Cardiac septum (tissue), 1 donor: ENCODE measurements at regions not wholly inside any gene's neighbourhood (a gene's known extent, or its start where the extent isn't known, plus 50 kb on each side); places are given as distances from the start of the nearest gene placed in this dataset.

Experiments used
- DNase-seq: peaks from one replicate; pipeline ENCODE4 v3.0.0-alpha.2; 2020; ENCODE audit warnings: low spot score
- intact Hi-C: fragments of 100-400 bp; cut with DNase I; formaldehyde crosslinking; loops from one replicate; pipeline ENCODE4 v1.14.0; 2022
- donor health status: DM: no; HTN: no; CAD: no.

DNA sequence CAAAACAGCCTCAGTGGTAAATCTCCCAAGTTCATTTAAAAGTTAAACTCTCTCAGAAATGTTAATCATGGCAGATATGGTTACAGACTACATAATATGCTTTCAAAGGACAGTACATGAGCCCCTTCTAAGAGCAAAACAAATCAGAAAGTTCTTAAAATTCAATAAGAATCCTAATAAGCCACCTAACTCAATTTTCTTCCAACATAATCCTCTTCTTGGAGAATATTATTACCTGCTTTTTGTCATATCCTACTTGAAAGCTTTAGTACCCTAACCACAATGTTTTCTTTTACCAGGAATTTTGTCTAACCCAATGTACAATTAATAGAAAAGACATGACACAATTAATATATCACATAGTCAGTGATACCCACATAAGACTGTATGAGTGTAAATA, 236.5 kb upstream of the ATP2B1 start:
- DNase-seq: no peak
- intact Hi-C loops: no loop called here

GRCh38 chr12:89943463-89943862, 234.8 kb upstream of the ATP2B1 start:
- intact Hi-C loops: no loop called here

GRCh38 chr12:89941436-89941835, 232.8 kb upstream of the ATP2B1 start:
- DNase-seq: no peak
- intact Hi-C loops: no loop called here

More at GRCh38 chr12:89943463-89943862, 234.8 kb upstream of the ATP2B1 start:
- DNase-seq: no peak

DNA sequence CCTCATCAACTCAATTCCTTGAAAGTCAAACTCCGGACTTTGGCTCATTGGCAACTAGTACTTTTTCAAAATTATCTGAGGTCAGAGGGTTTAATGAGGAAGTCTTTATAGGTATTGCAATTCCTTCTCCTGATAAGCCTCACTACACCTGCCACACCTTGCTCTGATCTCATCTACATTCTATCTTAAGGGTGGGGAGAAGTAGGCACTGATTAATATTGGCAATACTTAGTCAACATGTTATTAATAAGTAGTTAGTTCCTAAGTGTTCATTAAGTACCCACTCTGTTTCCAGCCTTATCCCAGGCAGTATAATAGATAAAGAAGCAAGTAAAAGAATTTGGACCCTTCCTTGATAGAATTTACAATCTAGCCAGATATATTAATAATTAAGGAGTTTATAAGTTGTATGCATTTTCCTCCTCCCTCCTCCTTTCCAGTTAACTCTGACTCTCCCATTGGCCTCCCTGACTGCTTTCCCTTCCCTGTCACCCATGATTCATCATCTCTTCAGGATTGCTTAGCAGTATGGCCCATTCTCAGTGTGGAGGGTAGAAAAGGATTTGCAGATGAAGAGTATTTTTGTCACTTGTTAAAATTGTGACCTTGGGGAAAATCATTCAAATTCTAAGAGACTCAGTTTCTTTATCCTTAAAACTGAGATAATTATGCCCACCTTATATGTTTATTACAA, 231.0 kb upstream of the ATP2B1 start:
- intact Hi-C loops: no loop called here
- no peak for DNase-seq

DNA sequence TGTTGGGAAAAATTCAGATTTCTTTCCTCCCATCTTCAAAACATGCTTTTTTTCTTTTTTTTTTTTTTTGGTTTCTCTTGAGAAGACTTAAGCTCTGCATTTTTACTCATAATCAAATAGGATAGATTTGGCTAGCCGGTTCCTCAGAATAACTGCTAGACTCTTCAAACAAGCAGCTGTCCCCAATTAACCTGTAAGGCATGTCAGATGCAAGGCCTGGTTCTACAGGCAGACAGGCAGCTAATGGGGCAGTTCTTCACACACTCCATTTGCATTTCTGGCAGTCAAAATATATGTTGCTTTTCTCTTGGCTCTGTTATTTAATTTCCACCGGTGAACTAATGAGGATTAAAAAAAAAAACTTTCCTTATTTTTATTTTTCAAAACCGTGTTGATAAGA, 228.0 kb upstream of the ATP2B1 start:
- DNase-seq: no peak
- intact Hi-C loops: no loop called here

- intact Hi-C loops: no loop called here
- no peak for DNase-seq
These were observed 227.2 kb upstream of the ATP2B1 start for GRCh38 chr12:89935850-89936249.

DNA sequence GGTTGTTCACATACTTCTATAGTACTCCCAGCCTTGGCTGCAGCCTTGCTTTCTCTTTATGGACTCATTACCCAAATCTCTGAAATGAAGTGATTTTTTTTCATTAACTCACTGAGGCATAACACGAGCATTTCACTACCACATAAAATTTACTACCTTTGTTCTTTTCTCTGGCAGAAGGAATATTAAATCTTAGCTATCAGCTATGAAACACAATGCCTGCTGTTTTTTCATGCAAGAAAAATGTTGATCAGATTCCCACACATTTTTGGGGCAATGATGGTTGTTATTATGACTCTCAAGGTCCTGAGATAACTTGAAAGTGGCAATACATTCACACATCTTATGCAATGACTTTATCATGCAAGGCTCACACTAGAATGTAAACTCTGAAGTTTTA, 225.3 kb upstream of the ATP2B1 start:
- no peak for DNase-seq
- intact Hi-C loops: no loop called here

DNA sequence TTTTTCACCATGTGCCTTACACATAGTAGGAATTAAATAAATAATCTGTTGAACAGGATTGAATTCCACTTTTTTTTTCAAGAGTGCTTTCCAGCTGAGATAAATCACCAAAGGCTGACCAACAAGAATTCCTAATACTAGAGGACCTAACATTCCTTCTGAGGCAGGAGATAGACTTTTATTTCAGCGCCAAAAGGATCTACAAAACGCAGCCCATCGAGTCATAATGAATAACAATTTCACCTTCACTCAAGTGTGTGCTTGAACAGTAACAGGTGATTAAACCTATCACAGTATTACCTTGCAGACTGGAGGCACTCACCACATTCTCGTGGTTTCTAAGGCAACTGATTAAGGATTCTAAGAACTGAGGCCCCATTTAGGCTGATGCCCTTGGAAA, 224.3 kb upstream of the ATP2B1 start:
- intact Hi-C loops: no loop called here

GRCh38 chr12:89928467-89928866, 219.8 kb upstream of the ATP2B1 start:
- intact Hi-C loops: no loop called here

More for the DNA sequence above, 224.3 kb upstream of the ATP2B1 start:
- DNase-seq: no peak

DNA sequence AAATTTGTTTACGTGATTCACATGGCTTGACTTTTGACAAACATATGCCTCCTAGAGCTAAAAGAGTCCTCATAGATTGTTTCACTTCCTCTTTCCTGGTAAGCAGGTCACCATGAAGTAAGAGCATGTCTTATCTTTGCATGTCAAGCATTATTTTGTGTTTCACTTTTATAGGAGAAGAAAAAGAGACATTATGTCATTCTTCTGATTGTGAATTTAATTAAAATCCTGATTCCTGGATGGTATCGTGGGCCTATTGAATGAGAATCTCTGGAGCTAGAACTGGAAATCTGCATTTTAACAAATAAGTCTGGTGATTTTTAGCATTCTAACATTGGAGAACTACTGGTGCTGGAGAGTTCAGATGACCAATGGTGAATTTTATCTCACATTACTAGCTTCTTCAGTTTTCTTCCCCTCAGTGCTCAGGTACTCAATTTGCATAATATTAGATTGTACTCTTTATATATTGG, 218.6 kb upstream of the ATP2B1 start:
- DNase-seq: no peak
- intact Hi-C loops: no loop called here

More at GRCh38 chr12:89928467-89928866, 219.8 kb upstream of the ATP2B1 start:
- no peak for DNase-seq

- no peak for DNase-seq
- intact Hi-C loops: no loop called here
These were observed 215.6 kb upstream of the ATP2B1 start for GRCh38 chr12:89924191-89924590.

DNA sequence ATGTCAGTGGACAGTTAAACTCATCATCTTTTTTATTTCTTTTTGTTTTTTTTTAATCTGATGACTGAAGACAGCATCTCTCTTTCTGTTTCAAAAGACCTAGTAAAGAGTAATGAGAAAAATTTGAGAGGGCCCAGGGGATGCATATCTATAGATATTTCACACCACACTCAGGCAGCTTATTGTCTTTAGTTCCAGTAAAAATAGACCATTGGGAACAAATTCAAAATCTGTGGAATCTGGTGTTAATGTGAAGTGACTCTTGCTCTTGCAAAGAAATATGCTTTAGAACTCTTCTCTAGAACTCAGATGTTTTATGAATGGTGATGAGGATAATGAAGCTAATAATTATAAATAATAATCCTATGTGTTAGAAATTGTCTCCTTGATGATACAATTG, 214.5 kb upstream of the ATP2B1 start:
- intact Hi-C loops: no loop called here

GRCh38 chr12:89920866-89921265, 212.2 kb upstream of the ATP2B1 start:
- intact Hi-C loops: no loop called here
- no peak for DNase-seq

More for the DNA sequence above, 214.5 kb upstream of the ATP2B1 start:
- no peak for DNase-seq

- no peak for DNase-seq
- intact Hi-C loops: no loop called here
These were observed 210.7 kb upstream of the ATP2B1 start for GRCh38 chr12:89919241-89919906.

- intact Hi-C loops: no loop called here
- no peak for DNase-seq
These were observed 209.7 kb upstream of the ATP2B1 start for GRCh38 chr12:89918172-89918846.

DNA sequence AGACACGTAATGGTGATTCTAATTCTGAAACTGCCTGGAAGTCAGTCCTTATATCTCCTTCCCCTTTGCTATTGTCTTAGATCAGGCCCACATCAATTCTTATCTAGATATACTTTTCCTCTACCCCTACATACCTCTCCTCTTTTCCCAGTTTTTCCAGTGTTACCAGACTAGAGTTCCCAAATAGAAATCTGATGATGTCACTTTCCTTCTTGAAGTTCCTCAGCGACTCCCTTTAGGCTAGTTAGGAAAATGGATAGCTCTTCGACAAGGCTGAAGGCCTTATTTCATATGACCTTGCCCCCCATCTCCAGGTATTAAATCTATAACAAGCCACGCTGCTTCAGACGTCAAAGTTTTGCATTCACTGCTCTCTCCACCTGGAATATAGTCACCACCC, 201.1 kb upstream of the ATP2B1 start:
- intact Hi-C loops: no loop called here
- no peak for DNase-seq

DNA sequence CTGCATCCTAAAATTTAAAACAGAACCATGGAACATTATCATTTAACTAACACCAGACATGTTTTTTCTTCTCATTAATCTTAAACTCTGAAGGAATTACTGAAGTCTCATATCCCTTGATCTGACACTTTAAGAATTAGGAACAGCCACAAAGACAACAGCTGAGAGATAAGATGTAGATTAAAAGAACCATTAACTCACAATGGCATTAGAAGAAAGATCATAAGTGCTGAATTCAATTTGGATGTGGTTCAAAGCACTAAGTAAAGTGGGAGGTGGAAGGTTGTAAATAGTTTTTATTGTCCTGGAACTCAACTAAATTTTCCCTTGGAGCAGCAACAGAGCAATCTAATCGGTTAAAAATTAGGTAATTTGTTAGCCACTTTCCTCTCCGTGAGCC, 199.0 kb upstream of the ATP2B1 start:
- intact Hi-C loops: no loop called here
- no peak for DNase-seq

DNA sequence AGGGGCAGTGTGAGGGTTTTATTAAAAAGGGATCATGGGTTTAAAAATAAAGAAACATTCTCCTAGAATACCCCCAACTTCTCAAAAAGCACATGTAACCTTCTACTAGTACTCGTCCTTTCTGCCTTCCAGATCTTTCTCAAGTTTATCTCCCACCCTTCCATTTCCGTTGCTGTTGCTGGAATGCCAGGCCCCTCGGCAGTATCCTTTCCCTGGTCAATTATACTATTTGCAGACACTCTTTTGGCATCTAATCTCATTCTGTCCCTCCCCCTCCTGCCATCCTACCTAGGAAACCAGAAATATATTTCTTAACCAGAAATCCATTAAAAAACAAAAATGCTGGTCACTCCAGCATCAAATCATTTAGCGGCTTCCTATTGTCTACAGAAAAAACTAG, 198.2 kb upstream of the ATP2B1 start:
- intact Hi-C loops: no loop called here
- DNase-seq: no peak

DNA sequence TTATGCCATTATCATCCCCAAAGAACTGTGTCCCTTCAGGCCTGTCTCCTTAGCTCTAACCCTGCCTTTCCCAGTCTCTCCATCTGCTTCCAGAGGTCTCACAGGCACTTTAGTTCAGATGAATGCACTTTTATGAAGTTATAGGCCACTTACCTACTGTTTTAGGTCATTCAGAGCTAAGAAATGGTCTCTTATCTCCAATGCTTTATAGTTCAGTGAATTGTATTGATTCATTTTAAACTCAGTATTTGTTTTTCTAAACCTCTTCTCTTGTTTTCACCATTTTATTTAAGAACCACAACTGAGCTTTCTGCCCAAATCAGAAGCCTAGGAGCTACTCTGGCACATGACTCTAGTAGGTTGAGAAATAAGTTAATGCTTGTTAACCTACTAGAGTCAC, 197.5 kb upstream of the ATP2B1 start:
- intact Hi-C loops: no loop called here
- DNase-seq: no peak

DNA sequence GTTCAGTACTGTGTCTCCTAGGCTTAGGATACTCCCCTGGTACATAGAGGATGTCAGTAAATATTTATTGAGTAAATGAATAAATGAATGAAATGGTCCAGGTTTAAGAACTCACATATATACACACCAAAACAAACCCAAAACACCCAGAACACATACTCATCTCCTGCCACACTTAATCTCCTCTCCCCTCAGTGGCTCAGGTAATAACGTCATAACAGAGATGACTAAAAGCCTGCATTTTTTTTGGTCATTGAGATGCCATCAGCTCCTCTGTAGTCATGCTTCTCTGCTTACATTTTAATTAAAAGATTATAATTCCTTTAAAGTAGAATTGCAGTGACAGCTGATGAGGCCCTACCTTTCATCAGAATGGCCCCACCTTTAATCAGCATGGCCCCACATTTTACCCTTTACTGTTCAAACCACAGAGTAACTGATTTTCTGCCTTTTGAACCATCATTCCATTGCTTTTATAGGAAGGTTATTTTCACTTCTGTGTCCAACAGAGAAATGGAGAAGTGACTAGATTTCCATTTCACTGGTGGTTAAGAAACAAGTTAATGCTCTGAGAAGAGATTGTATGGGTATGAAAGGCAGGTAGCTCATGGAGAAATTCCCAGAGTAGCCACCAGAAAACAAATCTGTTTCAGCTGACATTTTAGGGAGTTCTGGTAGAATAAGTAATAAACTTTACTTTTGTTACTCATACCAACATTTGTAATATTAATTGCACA, 193.4 kb upstream of the ATP2B1 start:
- intact Hi-C loops: no loop called here
- DNase-seq: no peak
